ENCODE measurements at regions not wholly inside any gene's neighbourhood (a gene's known extent, or its start where the extent isn't known, plus 50 kb on each side); places are given as distances from the start of the nearest gene placed in this dataset.

GRCh38 chr17:21493993-21494392 is 117.8 kb downstream of the KCNJ12 start:
- TF ChIP-seq SUZ12 (IDR thresholded peaks at IDR 0.05; ENCODE audit: unreplicated experiment) (no peak), POLR2A (IDR thresholded peaks at IDR 0.05; ENCODE audit: low read depth, low read length) (no peak), SMAD1 (IDR thresholded peaks at IDR 0.05; ENCODE audit: low read depth, partially characterized antibody) (no peak), NFYA (IDR thresholded peaks at IDR 0.05; ENCODE audit: borderline replicate concordance, low read depth, low read length) (no peak), RAD21 (IDR thresholded peaks at IDR 0.05; ENCODE audit: insufficient read depth, low read depth, low read length) (no peak), BCL11A (IDR thresholded peaks at IDR 0.05; ENCODE audit: low read depth, low read length) (no peak), FOS (IDR thresholded peaks at IDR 0.05; ENCODE audit: borderline replicate concordance, extremely low read depth, insufficient read length) (no peak), REST (IDR thresholded peaks at IDR 0.05; ENCODE audit: low read depth, low read length) (no peak), GABPA (IDR thresholded peaks at IDR 0.05; ENCODE audit: low read depth) (no peak), FOXM1 (IDR thresholded peaks at IDR 0.05; ENCODE audit: low read depth, low read length) (no peak), ZSCAN29 (IDR thresholded peaks at IDR 0.05) (no peak), ZBED1 (IDR thresholded peaks at IDR 0.05; ENCODE audit: borderline replicate concordance) (no peak), ASH2L (IDR thresholded peaks at IDR 0.05; ENCODE audit: borderline replicate concordance, low read depth) (no peak)
- Histone ChIP-seq H3K4me1 (ENCODE audit: control insufficient read depth, insufficient read depth, low read length) (no peaks in the 10 kb centered on the region), H3K4me2 (ENCODE audit: control insufficient read depth, insufficient read depth) (no peak overlapping the region), H3K27ac (ENCODE audit: control insufficient read depth, insufficient read depth) (no peak overlapping the region), H3K9me3 (replicated peaks; ENCODE audit: control insufficient read depth, insufficient read depth, low read length) (no peaks in the 10 kb centered on the region), H3K36me3 (ENCODE audit: control insufficient read depth in 2 of 2, insufficient read depth in 2 of 2, low read length in 1 of 2) (no peaks in the 10 kb centered on the region), H4K20me1 (ENCODE audit: control insufficient read depth, insufficient read depth) (no peaks in the 10 kb centered on the region), H3K4me3 (no peak overlapping the region), H3K27me3 (replicated peaks in 1 of 2; ENCODE audit: control insufficient read depth in 2 of 2, insufficient read depth in 2 of 2, low read length in 1 of 2) (no peaks in the 10 kb centered on the region; a peak in 1 of 4 replicates), H3K79me2 (ENCODE audit: control insufficient read depth, insufficient read depth, low read length) (no peaks in the 10 kb centered on the region), H3K9ac (ENCODE audit: control insufficient read depth, insufficient read depth, low read length) (no peak overlapping the region), H2AFZ (ENCODE audit: control insufficient read depth, low read depth, low read length) (no peak overlapping the region)
- SMC1A ChIA-PET (ENCODE audit: uncharacterized antibody, unreplicated experiment) = no interaction called here
- no peak for ATAC-seq
- WGBS (ENCODE audit: insufficient coverage, insufficient replicate concordance, low lambda C conversion rate, missing lambda C conversion rate) = 9% methylated on average over 5 of the region's 10 CpGs
- in situ Hi-C loops (cut with MboI) = loop anchor here (25.0 kb wide), 1 partner anchor 532 kb away; no protein-coding TSS in a partner anchor
- CTCF ChIA-PET = no interaction called here
- DNase-seq (ENCODE audit: low read depth, low spot score) = no peak
- intact Hi-C loops (cut with micrococcal nuclease; ENCODE audit: unreplicated experiment) = no loop called here
- FAIRE-seq = no peak
- POLR2A ChIA-PET = no interaction called here
- no TSS peak for BruUV-seq (replicated peaks)
- RAD21 ChIA-PET (ENCODE audit: unreplicated experiment) = no interaction called here
